Activated effector memory CD4-positive, alpha-beta T cell treated with Interleukin-2 at 50 U/mL for 16 hours (primary cell): ENCODE measurements at regions not wholly inside any gene's neighbourhood (a gene's known extent, or its start where the extent isn't known, plus 50 kb on each side); places are given as distances from the start of the nearest gene placed in this dataset.

Experiments used
- DNase-seq: peaks from one replicate; pipeline ENCODE4 v3.0.0-alpha.2; 2020

- no peak for DNase-seq
These were observed 151.9 kb downstream of the MACROH2A1 start for GRCh38 chr5:135246923-135247795.

GRCh38 chr5:135246605-135246922 is 152.5 kb downstream of the MACROH2A1 start:
- no peak for DNase-seq

GRCh38 chr5:135245521-135246499 is 153.2 kb downstream of the MACROH2A1 start:
- DNase-seq, result no peak

GRCh38 chr5:135244620-135245021 is 154.4 kb downstream of the MACROH2A1 start:
- DNase-seq, result no peak

- no peak for DNase-seq
These were observed 155.3 kb downstream of the MACROH2A1 start for GRCh38 chr5:135243556-135244285.

GRCh38 chr5:135242866-135243555 is 156.0 kb downstream of the MACROH2A1 start:
- no peak for DNase-seq

GRCh38 chr5:135242021-135242865 is 156.8 kb downstream of the MACROH2A1 start:
- no peak for DNase-seq

GRCh38 chr5:135241536-135241935 is 157.5 kb downstream of the MACROH2A1 start:
- no peak for DNase-seq

- no peak for DNase-seq
These were observed 158.2 kb downstream of the MACROH2A1 start for GRCh38 chr5:135240781-135241360.

- no peak for DNase-seq
These were observed 158.8 kb downstream of the MACROH2A1 start for GRCh38 chr5:135240283-135240633.

GRCh38 chr5:135239453-135240282 is 159.4 kb downstream of the MACROH2A1 start:
- DNase-seq, result no peak

GRCh38 chr5:135238622-135239452 is 160.2 kb downstream of the MACROH2A1 start:
- no peak for DNase-seq

GRCh38 chr5:135237748-135238103 is 161.3 kb downstream of the MACROH2A1 start:
- DNase-seq, result no peak

- DNase-seq, result no peak
These were observed 161.9 kb downstream of the MACROH2A1 start for GRCh38 chr5:135236908-135237747.

- DNase-seq, result no peak
These were observed 162.7 kb downstream of the MACROH2A1 start for GRCh38 chr5:135236228-135236907.

GRCh38 chr5:135235551-135236227 is 163.3 kb downstream of the MACROH2A1 start:
- DNase-seq, result no peak
